GM12864 (cell line): ENCODE measurements at regions not wholly inside any gene's neighbourhood (a gene's known extent, or its start where the extent isn't known, plus 50 kb on each side); places are given as distances from the start of the nearest gene placed in this dataset.
"Not testable (repeated sequence)": the region's sequence is repeated elsewhere in the genome, so short reads cannot be mapped to it uniquely, and the experiment has no call there.

Experiments used
- DNase-seq: peaks from one replicate; pipeline ENCODE4 v3.0.0-alpha.2; 2011; ENCODE audit warnings: low read depth
- H3K4me3 ChIP-seq: 2 replicates; pipeline ENCODE4 v1.5.1; 2011; ENCODE audit warnings: mild to moderate bottlenecking, low read depth, low read length, control low read depth
- CTCF ChIP-seq: IDR thresholded peaks from 2 replicates; pipeline ENCODE4 v1.5.1; 2011; ENCODE audit warnings: low read depth, mild to moderate bottlenecking, moderate library complexity, low read length, control low read depth, inconsistent platforms; ENCODE audit errors: missing control alignments

GRCh38 chr3:88876724-88877123 lies 230.7 kb upstream of the EPHA3 start:
- no peak for TF ChIP-seq CTCF
- H3K4me3 ChIP-seq: no peak overlapping the region

DNA sequence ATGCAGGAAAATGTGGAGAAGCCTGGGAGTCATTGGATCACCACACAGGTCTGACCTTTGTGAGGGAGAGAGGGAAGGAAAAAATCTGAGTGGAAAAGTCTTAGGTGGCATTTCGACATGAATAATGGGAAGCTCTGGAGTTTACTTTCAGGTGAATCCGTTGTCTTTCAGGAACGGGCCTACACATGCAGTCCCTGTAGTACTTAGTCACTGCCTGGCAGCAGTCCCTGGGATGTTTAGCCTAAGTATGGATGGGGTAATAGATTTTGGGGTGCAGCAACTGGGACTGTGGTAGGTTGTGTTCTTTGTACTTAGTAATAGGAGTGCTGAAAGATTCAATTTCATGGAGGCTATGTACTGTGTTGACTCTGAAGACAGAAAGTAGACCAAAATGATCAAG lies 227.5 kb upstream of the EPHA3 start:
- DNase-seq: no peak
- H3K4me3 ChIP-seq: no peak overlapping the region
- no peak for TF ChIP-seq CTCF

More at GRCh38 chr3:88876724-88877123, 230.7 kb upstream of the EPHA3 start:
- no peak for DNase-seq

DNA sequence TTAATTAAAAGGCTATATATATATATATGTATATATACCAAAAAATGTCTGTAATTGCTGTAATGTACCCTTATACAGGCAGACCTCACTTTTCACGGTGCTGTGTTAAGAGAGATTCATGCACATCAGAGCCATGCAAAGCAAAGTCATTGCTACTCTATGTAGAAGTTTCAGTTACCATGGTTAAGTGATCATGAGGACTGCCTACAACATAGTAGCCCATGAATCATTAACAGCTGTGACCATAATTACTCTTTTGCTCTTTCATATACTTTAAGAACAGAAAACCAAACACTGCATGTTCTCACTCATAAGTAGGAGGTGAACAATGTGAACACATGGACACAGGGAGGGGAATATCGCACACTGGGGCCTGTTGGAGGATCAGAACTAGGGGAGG lies 225.3 kb upstream of the EPHA3 start:
- no peak for TF ChIP-seq CTCF
- no peak for DNase-seq
- H3K4me3 ChIP-seq: no peak overlapping the region

GRCh38 chr3:88886624-88887023 lies 220.8 kb upstream of the EPHA3 start:
- DNase-seq, H3K4me3 ChIP-seq: not testable (repeated sequence)

GRCh38 chr3:88896026-88896425 lies 211.4 kb upstream of the EPHA3 start:
- DNase-seq: no peak
- H3K4me3 ChIP-seq: no peak overlapping the region
- TF ChIP-seq CTCF: no peak

DNA sequence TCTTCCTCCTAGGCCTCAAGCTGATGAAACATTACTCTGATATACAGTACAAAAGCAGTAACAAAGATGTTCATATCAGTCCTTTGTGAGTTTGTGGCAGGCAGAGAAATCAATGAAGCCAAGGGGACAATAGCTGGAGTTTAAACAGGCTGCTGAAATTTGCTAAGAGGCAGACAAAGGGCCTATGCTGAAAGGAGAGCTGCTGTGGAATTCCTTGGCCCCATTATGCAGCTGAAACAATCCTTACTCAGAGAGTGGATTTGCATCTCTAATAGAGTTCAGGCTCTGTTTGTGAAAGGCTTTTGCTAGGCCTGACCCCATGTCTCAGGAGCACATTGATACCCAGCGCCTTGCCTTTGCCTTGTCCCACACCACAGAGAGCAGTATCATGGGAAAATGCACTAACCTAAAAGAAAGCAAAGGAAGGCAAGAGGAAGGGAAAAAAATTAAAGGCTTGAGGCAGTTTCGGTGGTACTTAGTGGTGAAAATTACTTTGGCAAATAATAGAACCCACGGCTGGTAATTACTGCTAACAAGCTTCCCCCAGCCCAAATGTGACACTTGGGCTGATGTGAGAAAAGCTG lies 195.0 kb upstream of the EPHA3 start:
- no peak for TF ChIP-seq CTCF
- no peak for DNase-seq
- no peak overlapping the region for H3K4me3 ChIP-seq

- DNase-seq: no peak
- no peak for TF ChIP-seq CTCF
These were observed 188.6 kb upstream of the EPHA3 start for GRCh38 chr3:88918841-88919240.

More at GRCh38 chr3:88918841-88919240, 188.6 kb upstream of the EPHA3 start:
- no peak overlapping the region for H3K4me3 ChIP-seq
